Loucy (cell line): ENCODE measurements at regions not wholly inside any gene's neighbourhood (a gene's known extent, or its start where the extent isn't known, plus 50 kb on each side); places are given as distances from the start of the nearest gene placed in this dataset.

Experiments
- H2AFZ ChIP-seq: fragments of 200-600 bp; sonication (generic); 2 replicates; pipeline ENCODE4 v1.6.0; 2016; ENCODE audit warnings: antibody characterized with exemption, mild to moderate bottlenecking, low read length, moderate library complexity
- H3F3A ChIP-seq: fragments of 200-600 bp; 2 replicates; pipeline ENCODE4 v1.6.0; 2016; ENCODE audit warnings: antibody characterized with exemption, low read depth, mild to moderate bottlenecking
- H3K27me3 ChIP-seq: fragments of 200-600 bp; sonication (generic); 2 replicates; pipeline ENCODE4 v1.6.1; 2014; ENCODE audit warnings: low read length, mild to moderate bottlenecking; ENCODE audit not compliant: insufficient read depth, poor library complexity, severe bottlenecking
- H3K36me3 ChIP-seq: fragments of 200-600 bp; sonication (generic); 2 replicates; pipeline ENCODE4 v1.6.1; 2016; ENCODE audit warnings: low read length; ENCODE audit not compliant: insufficient read depth
- H3K4me1 ChIP-seq: fragments of 200-600 bp; sonication (generic); 2 replicates; pipeline ENCODE4 v1.5.1; 2014; ENCODE audit warnings: low read length, mild to moderate bottlenecking; ENCODE audit not compliant: insufficient read depth, poor library complexity, severe bottlenecking
- H3K4me2 ChIP-seq: fragments of 200-600 bp; sonication (generic); 2 replicates; pipeline ENCODE4 v1.6.0; 2014; ENCODE audit warnings: antibody characterized with exemption, low read length, low read depth, mild to moderate bottlenecking; ENCODE audit not compliant: poor library complexity, severe bottlenecking
- H3K4me3 ChIP-seq: fragments of 200-600 bp; sonication (generic); 2 replicates; pipeline ENCODE4 v1.5.1; 2014; ENCODE audit warnings: low read length, mild to moderate bottlenecking, mixed read lengths; ENCODE audit not compliant: poor library complexity, severe bottlenecking
- H3K79me2 ChIP-seq: fragments of 200-600 bp; sonication (generic); 2 replicates; pipeline ENCODE4 v1.6.1; 2014; ENCODE audit warnings: low read length; ENCODE audit not compliant: insufficient read depth
- H3K9ac ChIP-seq: fragments of 200-600 bp; sonication (generic); 2 replicates; pipeline ENCODE4 v1.6.0; 2014; ENCODE audit warnings: mild to moderate bottlenecking, low read depth, low read length, moderate library complexity; ENCODE audit not compliant: poor library complexity, severe bottlenecking
- H3K9me2 ChIP-seq: fragments of 200-600 bp; sonication (generic); replicated peaks from 2 replicates; pipeline ENCODE4 v1.6.1; 2016; ENCODE audit warnings: low read depth, low read length, mixed read lengths
- H3K9me3 ChIP-seq: fragments of 200-600 bp; sonication (generic); 2 replicates; pipeline ENCODE4 v1.6.1; 2014; ENCODE audit warnings: mild to moderate bottlenecking, antibody characterized with exemption, low read length, low read depth; ENCODE audit not compliant: insufficient read depth
- H4K20me1 ChIP-seq: fragments of 200-600 bp; sonication (generic); 2 replicates; pipeline ENCODE4 v1.6.0; 2014; ENCODE audit warnings: antibody characterized with exemption, low read length, mild to moderate bottlenecking; ENCODE audit not compliant: insufficient read depth, poor library complexity, severe bottlenecking
- EZH2phosphoT487 ChIP-seq: fragments of 200-600 bp; IDR thresholded peaks from 2 replicates; pipeline ENCODE4 v1.6.1; 2018; ENCODE audit warnings: antibody characterized with exemption, mild to moderate bottlenecking, moderate library complexity, borderline replicate concordance
- TF ChIP-seq, protein P1 (sequence below): fragments of 200-600 bp; sonication (generic); conservative IDR thresholded peaks from 2 replicates; pipeline ENCODE4 v1.5.1; 2014; ENCODE audit warnings: mild to moderate bottlenecking, antibody characterized with exemption, low read length

DNA sequence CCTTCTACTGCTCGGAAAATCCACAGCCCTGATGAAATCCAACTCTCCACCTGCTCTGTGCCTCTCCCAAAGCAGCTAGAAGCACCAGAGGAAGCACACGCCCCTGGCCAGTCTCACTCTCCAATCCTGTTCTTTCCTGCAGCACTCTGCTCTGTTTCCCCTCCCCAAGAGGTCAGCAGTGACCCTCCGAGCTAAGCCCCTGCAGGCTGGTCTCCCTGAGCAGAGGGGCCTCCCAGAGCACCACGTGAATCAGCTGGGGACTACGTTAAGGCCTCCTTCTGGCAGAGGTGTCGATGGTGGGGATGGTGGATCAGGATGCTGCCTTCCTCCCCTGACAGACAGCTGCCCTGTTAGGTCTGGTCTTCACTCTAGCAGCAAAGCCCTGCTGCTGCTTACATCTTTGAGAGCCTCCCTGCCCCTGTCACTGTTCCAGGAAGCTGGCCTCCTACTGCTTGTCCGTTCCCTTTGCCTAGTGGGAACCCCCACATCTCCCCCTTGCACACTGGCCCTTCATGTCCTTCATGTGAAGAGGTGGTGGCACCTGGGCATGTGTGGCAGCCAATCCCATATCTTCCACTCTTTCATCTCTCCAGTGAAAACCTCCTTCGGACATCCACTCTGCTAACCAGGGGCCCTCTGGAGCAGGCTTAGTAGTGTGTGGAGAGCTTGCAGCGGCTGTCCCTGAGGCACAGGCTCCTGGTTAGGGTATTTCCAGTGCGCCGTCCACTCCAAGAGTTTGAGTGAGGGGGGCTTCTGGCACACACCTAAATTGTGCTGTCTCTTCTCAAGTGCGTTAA is 307.5 kb upstream of the HS6ST1 start:
- Histone ChIP-seq H3K9me2 (no peaks in the 10 kb centered on the region), H3K9ac (no peak overlapping the region), H3K4me3 (no peak overlapping the region), H3K4me2 (no peak overlapping the region), H3K36me3 (no peaks in the 10 kb centered on the region), H2AFZ (no peak overlapping the region), H4K20me1 (no peaks in the 10 kb centered on the region), H3K79me2 (no peaks in the 10 kb centered on the region), H3F3A (no peaks in the 10 kb centered on the region), H3K27me3 (no peaks in the 10 kb centered on the region), H3K4me1 (peaks cover 10% of the 10 kb centered on the region), H3K9me3 (no peaks in the 10 kb centered on the region)
- TF ChIP-seq, protein P1, sequence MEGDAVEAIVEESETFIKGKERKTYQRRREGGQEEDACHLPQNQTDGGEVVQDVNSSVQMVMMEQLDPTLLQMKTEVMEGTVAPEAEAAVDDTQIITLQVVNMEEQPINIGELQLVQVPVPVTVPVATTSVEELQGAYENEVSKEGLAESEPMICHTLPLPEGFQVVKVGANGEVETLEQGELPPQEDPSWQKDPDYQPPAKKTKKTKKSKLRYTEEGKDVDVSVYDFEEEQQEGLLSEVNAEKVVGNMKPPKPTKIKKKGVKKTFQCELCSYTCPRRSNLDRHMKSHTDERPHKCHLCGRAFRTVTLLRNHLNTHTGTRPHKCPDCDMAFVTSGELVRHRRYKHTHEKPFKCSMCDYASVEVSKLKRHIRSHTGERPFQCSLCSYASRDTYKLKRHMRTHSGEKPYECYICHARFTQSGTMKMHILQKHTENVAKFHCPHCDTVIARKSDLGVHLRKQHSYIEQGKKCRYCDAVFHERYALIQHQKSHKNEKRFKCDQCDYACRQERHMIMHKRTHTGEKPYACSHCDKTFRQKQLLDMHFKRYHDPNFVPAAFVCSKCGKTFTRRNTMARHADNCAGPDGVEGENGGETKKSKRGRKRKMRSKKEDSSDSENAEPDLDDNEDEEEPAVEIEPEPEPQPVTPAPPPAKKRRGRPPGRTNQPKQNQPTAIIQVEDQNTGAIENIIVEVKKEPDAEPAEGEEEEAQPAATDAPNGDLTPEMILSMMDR: no peak
- TF ChIP-seq EZH2phosphoT487: no peak

DNA sequence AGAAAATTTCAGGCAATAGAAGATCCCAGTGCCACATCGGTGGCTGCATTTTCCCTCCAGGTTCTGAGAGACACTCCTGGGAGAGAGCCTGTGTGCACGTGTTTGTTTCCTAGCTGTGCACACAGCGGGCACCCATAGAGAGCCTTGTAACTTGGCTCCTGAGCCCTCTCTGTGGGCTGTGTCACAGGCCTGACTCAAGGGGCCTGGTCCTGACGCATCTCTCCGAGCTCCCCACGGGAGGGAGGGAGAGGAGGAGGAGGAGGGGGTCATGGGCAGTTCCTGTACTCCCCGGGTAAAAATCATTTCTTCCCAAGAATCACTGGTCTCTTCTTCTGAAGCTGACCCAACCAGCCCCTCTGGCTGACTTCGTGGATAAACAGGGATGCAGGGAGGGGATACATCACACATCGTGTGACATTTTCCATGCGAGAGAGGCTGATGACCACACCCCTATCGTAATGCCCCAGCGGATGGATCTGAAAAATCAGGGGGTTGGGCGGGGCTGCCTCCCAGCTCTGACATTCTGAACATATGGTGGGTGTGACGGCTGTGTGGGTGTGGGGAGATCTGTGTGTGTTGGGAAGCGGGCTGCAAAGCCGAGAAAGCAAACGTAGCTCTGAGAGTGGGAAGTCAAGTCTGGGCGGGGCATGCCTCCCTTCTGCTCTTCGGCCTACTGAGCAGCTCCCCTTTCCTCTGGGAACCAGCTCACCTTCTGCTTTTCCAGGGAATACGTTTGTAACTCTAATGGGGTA is 308.3 kb upstream of the HS6ST1 start:
- Histone ChIP-seq H3K27me3 (no peaks in the 10 kb centered on the region), H3K4me1 (peaks cover 18% of the 10 kb centered on the region), H4K20me1 (no peaks in the 10 kb centered on the region), H3F3A (no peaks in the 10 kb centered on the region), H2AFZ (no peak overlapping the region), H3K9me2 (no peaks in the 10 kb centered on the region), H3K4me2 (no peak overlapping the region), H3K79me2 (no peaks in the 10 kb centered on the region), H3K9me3 (no peaks in the 10 kb centered on the region), H3K9ac (no peak overlapping the region), H3K36me3 (no peaks in the 10 kb centered on the region), H3K4me3 (no peak overlapping the region)
- no peak for TF ChIP-seq EZH2phosphoT487
- TF ChIP-seq, protein P1: no peak

DNA sequence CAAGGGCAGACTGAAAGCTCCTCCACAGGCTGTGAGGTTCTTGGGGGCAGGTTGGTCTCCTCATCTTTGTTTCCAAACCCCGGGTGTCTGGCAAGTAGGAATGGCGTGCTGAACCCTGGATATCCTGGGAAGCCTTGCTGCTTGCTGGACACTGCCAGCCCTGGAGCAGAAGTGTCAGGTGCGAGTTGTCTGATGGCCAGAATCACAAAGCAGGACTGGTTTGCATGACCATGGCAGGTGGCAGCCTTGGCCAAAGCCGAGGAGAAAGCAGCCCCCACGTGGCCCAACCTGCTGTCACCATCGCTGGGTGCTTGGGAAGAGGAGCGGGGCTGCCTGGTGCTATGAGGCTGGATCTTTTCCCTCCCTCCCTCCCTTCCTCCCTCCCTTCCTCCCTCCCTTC is 309.5 kb upstream of the HS6ST1 start:
- H3F3A ChIP-seq: no peaks in the 10 kb centered on the region
- TF ChIP-seq, protein P1: no peak
- TF ChIP-seq EZH2phosphoT487: no peak

More for the DNA sequence above, 309.5 kb upstream of the HS6ST1 start:
- H2AFZ ChIP-seq: no peak overlapping the region
- H3K4me1 ChIP-seq: peaks cover 18% of the 10 kb centered on the region
- H3K9me2 ChIP-seq: no peaks in the 10 kb centered on the region
- no peaks in the 10 kb centered on the region for H3K27me3 ChIP-seq
- H3K79me2 ChIP-seq: no peaks in the 10 kb centered on the region
- no peaks in the 10 kb centered on the region for H3K9me3 ChIP-seq
- H3K9ac ChIP-seq: no peak overlapping the region
- H4K20me1 ChIP-seq: no peaks in the 10 kb centered on the region
- H3K4me2 ChIP-seq: no peak overlapping the region
- no peaks in the 10 kb centered on the region for H3K36me3 ChIP-seq
- no peak overlapping the region for H3K4me3 ChIP-seq
